ENCODE measurements at regions not wholly inside any gene's neighbourhood (a gene's known extent, or its start where the extent isn't known, plus 50 kb on each side); places are given as distances from the start of the nearest gene placed in this dataset.

DNA sequence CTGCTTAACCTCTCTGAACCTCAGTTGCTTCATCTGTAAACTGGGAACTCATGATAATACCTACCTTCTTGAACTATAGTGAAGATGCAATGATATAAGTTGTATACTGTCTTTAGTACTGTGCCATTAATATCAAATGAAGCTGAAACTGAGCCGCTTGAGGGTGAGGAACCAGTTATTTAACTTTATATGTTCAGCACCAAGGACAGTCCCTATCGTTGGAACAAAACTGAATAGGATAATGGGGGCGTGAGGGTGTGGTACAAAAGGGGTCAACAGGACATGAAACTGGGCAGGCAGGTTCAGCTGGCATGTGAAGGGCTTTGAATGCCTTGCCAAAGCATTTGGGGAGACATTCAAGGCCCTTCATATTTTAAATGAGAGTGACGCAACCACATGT, 112.6 kb downstream of the C11orf91 start:
- TF ChIP-seq, protein P1, sequence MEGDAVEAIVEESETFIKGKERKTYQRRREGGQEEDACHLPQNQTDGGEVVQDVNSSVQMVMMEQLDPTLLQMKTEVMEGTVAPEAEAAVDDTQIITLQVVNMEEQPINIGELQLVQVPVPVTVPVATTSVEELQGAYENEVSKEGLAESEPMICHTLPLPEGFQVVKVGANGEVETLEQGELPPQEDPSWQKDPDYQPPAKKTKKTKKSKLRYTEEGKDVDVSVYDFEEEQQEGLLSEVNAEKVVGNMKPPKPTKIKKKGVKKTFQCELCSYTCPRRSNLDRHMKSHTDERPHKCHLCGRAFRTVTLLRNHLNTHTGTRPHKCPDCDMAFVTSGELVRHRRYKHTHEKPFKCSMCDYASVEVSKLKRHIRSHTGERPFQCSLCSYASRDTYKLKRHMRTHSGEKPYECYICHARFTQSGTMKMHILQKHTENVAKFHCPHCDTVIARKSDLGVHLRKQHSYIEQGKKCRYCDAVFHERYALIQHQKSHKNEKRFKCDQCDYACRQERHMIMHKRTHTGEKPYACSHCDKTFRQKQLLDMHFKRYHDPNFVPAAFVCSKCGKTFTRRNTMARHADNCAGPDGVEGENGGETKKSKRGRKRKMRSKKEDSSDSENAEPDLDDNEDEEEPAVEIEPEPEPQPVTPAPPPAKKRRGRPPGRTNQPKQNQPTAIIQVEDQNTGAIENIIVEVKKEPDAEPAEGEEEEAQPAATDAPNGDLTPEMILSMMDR (conservative IDR thresholded peaks at IDR 0.05; ENCODE audit: low read depth, low read length) = no peak
- TF ChIP-seq EZH2 (IDR thresholded peaks at IDR 0.05; ENCODE audit: low read length, unreplicated experiment) = no peak
- no peak for TF ChIP-seq EZH2phosphoT487 (IDR thresholded peaks at IDR 0.05; ENCODE audit: borderline replicate concordance, low read length)

All from PC-3 (cell line).